Activated CD4-positive, alpha-beta T cell treated with anti-CD3 and anti-CD28 coated beads for 1 hour (primary cell): ENCODE measurements at regions not wholly inside any gene's neighbourhood (a gene's known extent, or its start where the extent isn't known, plus 50 kb on each side); places are given as distances from the start of the nearest gene placed in this dataset.

Source experiments
- DNase-seq: peaks from one replicate; pipeline ENCODE4 v3.0.0-alpha.2; 2020

DNA sequence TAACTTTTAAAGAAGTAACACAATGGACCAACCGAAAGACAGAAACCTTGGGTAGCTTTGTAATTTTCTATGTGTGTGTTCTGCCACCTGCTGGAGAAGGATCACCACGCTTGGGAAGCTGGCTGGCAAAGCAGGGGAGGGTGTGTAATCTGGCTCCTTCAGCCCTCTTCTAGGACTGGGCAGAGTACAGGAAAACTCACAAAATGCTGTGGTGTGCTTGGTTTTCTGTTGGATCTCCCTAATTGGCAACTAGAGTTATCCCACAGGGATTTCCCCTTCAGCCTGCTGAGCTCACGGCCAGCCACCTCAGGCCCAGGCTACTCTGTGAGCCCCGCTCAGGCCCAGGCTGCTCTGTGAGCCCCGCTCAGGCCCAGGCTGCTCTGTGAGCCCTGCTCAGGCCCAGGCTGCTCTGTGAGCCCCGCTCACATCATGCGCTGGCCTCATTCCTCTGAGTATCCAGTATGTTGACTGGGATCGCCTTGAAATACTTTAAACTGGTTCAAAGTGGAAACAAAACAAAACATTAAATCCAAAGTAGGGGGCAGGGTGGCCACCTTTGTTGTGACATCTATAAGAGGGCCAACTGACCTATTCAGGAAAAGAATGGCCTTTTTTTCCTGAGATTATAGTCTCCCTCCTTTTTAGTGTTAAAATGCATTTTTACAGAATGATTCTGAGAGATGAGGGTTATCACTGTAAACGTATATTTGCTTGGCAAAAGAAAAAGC lies 52.0 kb upstream of the RNU6-8 start:
- DNase-seq: peak; percentile 26

DNA sequence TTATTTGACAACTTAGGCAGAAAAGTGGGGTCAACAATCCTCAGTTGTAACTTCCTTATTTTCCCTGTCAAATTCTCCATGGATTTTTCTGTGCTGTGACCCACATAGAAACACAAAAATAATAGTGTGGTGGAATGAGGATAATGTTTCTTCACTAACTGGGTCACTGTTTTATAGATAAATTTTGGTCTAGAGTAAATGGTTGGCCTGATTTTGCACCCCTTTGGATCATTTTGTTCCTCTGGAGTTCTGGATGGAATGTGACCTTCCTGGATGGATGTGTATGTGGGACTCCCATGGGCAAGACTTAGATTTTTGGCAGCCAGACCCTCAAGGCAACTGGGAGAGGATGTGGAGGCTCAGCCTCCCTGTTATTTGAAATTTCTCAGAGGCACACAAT lies 52.7 kb upstream of the RNU6-8 start:
- no peak for DNase-seq

DNA sequence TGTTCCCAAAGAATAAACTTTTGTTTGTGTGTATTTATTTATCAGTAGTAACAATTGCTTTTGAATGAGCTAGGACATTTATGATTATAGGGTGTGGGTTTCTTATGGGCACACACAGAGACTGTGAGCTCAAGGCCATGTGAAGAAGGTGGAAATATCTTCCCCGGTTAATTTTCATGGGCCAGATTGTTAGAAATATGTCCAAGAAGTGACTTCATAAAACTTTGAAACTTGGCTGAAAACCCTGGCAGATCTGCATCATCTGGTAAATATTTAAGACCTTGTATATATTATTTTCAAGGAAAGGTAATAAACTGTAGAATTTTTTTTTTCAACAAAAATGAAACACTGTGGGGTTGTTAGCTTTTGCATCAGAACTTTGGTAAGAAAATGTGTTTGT lies 53.5 kb upstream of the RNU6-8 start:
- DNase-seq: no peak

DNA sequence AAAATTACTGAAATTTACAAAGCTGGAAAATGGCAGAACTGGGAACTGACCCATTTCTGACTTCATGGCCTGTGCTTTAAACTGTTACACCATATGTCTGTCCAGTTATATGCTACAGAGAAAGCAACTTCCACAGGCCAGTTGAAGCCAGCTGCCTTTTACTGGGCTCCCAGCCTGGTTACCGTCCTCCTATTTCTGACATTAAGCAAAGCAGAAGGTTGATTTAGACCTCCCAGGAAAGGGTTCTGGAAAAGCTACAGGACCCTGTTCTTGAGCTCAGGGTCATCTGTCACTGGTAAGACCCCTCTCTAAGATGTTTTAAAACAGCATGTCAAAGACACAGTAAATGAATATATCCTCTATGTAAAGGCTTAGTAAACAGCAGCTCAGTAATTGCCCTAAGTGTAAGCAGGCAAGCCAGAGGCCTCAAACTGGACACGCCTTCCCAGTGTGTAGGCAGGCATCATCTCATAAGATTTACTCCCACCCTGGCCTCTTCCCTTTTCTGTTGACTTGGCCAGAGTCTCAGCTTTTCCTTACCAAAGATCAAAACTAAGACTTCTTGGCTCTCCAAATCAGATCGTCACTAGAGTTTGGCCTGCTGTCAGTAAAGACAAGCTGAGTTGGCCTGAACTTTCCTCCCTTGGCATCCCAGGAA lies 55.4 kb upstream of the RNU6-8 start:
- DNase-seq: no peak

DNA sequence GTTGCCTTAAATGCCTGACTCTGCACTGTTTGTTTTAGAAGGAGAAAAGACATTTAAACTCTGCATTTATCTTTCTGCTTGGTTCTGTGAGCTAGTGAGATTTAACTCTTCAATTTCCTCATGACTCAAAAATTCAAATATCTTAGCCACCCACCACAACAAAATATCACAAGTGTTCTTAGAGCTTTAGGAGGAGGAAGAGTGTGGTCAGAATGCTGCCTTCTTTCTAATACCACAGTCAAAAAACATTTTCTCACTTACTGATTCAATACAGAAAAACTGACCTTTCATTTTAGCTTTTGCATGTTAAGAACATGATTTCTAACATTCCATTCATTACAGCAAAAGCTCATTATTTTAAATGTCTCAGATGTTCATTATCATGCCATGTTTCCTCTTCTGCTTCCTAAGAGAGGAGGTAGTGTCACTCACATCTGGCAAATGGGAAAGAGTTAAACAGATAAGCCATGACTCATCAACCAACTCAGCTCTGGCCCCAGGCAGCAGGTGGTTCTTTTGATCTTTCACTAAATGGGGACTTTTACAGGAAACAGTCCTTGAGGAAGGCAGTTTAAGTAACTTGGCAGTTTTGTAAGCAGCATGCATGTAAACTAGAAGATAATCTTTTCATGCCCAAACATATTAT lies 56.4 kb upstream of the RNU6-8 start:
- DNase-seq: no peak

DNA sequence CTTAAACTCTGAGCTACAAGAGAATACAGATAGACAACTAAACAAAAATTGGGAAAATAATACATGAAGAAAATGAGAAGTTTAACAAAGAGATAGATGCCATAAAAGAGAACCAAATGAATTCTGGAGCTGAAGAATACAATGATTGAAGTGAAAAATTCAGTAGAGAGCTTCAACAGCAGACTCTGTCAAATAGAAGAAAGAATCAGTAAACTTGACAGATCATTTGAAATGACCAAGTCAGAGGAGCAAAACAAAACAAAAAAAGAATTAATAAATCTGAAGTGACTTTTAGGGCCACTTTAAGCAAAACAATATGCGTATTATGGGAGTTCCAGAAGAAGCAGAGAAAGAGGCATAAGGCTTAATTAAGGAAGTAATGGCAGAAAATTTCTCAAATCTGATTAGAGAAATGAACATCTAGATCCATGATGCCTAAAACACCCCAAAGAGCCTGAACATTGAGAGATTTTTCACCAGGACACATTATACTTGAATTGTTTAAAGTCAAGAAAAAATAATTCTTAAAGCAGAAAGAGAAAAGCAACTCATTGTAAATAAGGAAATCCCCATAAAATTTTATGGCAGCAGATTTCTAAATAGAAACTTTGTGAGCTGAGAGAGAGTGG lies 61.0 kb upstream of the RNU6-8 start:
- DNase-seq: no peak

DNA sequence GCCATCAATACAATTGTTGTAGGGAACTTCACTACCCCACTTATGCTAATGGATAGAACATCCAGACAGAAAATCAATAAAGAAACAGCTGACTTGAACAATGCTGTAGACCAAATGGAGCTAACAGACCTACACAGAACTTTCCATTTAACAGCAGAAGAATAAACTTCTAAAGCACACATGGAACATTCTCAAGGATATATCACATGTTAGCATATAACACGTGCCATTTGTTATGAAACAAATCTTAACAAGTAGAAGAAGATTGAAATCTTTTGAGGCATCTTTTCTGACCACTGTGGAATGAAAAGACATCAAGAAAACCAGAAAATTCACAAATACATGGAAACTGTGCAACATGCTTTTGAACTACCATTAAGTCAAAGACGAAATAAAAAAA lies 62.5 kb upstream of the RNU6-8 start:
- no peak for DNase-seq

DNA sequence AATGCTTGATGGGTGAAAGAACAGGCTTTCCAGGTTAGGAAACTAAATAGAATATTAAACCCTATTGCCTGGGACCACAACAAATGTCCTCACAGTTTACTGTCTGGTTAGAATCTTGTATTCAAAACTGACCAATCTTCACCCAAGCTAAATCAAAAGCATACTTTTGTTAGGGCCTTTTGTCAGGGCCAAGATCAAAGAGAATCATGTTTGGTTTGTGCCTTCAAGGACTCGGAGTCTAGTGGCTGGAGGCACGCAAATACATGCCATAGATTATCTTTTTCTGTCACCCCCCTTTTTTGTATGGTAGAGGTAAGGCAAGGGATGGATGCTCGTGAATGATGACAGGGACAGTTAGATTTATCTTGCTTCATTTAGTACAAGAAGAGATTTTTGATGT lies 51.1 kb upstream of the AKAP6 start:
- no peak for DNase-seq
